ENCODE measurements at regions not wholly inside any gene's neighbourhood (a gene's known extent, or its start where the extent isn't known, plus 50 kb on each side); places are given as distances from the start of the nearest gene placed in this dataset.

GRCh38 chr22:22150457-22150856 lies 94.1 kb upstream of the VPREB1 start:
- no peak for ATAC-seq
- Histone ChIP-seq H3K4me1 (no peaks in the 10 kb centered on the region), H3K27me3 (peaks cover 61% of the 10 kb centered on the region), H3K9me3 (no peaks in the 10 kb centered on the region), H3K4me3 (no peak overlapping the region), H3K36me3 (no peaks in the 10 kb centered on the region), H3K27ac (no peak overlapping the region)
- TF ChIP-seq CTCF (IDR thresholded peaks at IDR 0.05) (no peak), EP300 (IDR thresholded peaks at IDR 0.05) (no peak), POLR2AphosphoS5 (IDR thresholded peaks at IDR 0.05) (no peak), POLR2A (IDR thresholded peaks at IDR 0.05) (no peak)
- WGBS, 2 donors (ENCODE audit: low coverage in 1 of 2), result 57 to 60% methylated on average over 1 of the region's 1 CpG

GRCh38 chr22:22148905-22149304 lies 95.7 kb upstream of the VPREB1 start:
- no peak for TF ChIP-seq EP300 (IDR thresholded peaks at IDR 0.05)
- no peak for ATAC-seq

DNA sequence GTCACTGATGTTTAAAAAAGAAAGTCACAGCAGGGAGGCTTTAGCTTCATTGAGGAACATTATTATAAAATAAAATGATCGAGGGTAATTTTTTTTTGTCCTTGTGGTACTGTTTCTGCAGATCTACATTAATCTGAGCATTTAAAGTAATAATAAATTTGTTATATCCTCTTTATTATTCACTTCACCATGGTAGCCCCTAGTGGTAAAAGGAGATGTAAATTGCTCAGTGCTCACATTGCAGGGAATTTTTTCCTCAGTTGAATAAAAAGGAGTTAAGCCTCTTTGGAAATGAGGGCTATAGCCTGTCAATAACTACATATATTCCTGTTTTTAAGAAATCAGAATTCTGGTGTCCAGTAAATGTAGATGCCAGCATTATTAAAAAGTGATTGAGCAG lies 99.7 kb upstream of the VPREB1 start:
- ATAC-seq, result no peak

More at GRCh38 chr22:22148905-22149304, 95.7 kb upstream of the VPREB1 start:
- Histone ChIP-seq H3K4me3 (no peak overlapping the region), H3K9me3 (no peaks in the 10 kb centered on the region), H3K27ac (no peak overlapping the region), H3K36me3 (no peaks in the 10 kb centered on the region), H3K27me3 (peaks cover 76% of the 10 kb centered on the region), H3K4me1 (no peaks in the 10 kb centered on the region)
- WGBS, 2 donors (ENCODE audit: low coverage in 1 of 2), result 18 to 56% methylated on average over 1 of the region's 1 CpG

GRCh38 chr22:22143448-22143847 lies 101.1 kb upstream of the VPREB1 start:
- WGBS, 2 donors (ENCODE audit: low coverage in 1 of 2), result 57% methylated on average over 6 of the region's 6 CpGs; no CpG with 5 or more reads in 1 of the 2 donors
- peaks cover 81% of the 10 kb centered on the region for H3K27me3 ChIP-seq
- no peak for ATAC-seq

More for the DNA sequence above, 99.7 kb upstream of the VPREB1 start:
- no peak for TF ChIP-seq POLR2AphosphoS5 (IDR thresholded peaks at IDR 0.05)
- TF ChIP-seq CTCF (IDR thresholded peaks at IDR 0.05), result no peak
- no peak for TF ChIP-seq POLR2A (IDR thresholded peaks at IDR 0.05)
- TF ChIP-seq EP300 (IDR thresholded peaks at IDR 0.05), result no peak
- Histone ChIP-seq H3K9me3 (no peaks in the 10 kb centered on the region), H3K27ac (no peak overlapping the region), H3K4me3 (no peak overlapping the region), H3K27me3 (peaks cover 93% of the 10 kb centered on the region), H3K36me3 (no peaks in the 10 kb centered on the region), H3K4me1 (no peaks in the 10 kb centered on the region)
- 0 to 18% methylated on average over 1 of the region's 1 CpG for WGBS, 2 donors (ENCODE audit: low coverage in 1 of 2)

DNA sequence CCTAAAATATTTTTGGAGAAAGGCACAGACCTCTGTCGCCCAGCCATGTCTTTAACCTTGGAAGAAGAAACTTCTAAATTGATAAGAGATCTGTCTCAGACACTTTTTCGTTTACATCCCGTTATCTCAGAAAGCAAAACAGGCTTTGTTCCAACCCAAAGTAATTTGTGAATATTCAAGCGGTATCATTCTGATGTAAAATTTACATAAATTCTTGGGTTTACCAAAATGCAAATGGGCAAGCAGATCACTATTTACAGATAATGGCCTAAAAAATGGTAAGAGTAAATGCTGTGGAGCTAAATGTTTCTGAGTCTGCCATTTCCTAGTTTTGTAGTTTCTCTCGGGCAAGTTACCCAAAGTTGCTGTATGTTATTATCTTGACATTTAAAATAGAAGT lies 101.9 kb upstream of the VPREB1 start:
- Histone ChIP-seq H3K4me1 (no peaks in the 10 kb centered on the region), H3K27me3 (peaks cover 83% of the 10 kb centered on the region), H3K36me3 (no peaks in the 10 kb centered on the region), H3K9me3 (no peaks in the 10 kb centered on the region), H3K4me3 (no peak overlapping the region), H3K27ac (no peak overlapping the region)
- TF ChIP-seq EP300 (IDR thresholded peaks at IDR 0.05) (no peak), POLR2AphosphoS5 (IDR thresholded peaks at IDR 0.05) (no peak), CTCF (IDR thresholded peaks at IDR 0.05) (no peak), POLR2A (IDR thresholded peaks at IDR 0.05) (no peak)
- ATAC-seq, result no peak
- WGBS, 2 donors (ENCODE audit: low coverage in 1 of 2), result 30 to 44% methylated on average over 3 to 5 of the region's 5 CpGs

More at GRCh38 chr22:22143448-22143847, 101.1 kb upstream of the VPREB1 start:
- Histone ChIP-seq H3K4me1 (no peaks in the 10 kb centered on the region), H3K36me3 (no peaks in the 10 kb centered on the region), H3K4me3 (no peak overlapping the region), H3K27ac (no peak overlapping the region), H3K9me3 (no peaks in the 10 kb centered on the region)
- TF ChIP-seq POLR2A (IDR thresholded peaks at IDR 0.05) (no peak), POLR2AphosphoS5 (IDR thresholded peaks at IDR 0.05) (no peak), EP300 (IDR thresholded peaks at IDR 0.05) (no peak), CTCF (IDR thresholded peaks at IDR 0.05) (no peak)
